H1 (cell line): ENCODE measurements at regions not wholly inside any gene's neighbourhood (a gene's known extent, or its start where the extent isn't known, plus 50 kb on each side); places are given as distances from the start of the nearest gene placed in this dataset.

ENCODE experiments used
- CTCF ChIA-PET: fragments of 300-600 bp; sonication (Branson Sonifier 250); formaldehyde crosslinking; loops from one replicate; lab custom pipeline; 2021; ENCODE audit not compliant: partially characterized antibody; lab: Charles Lee
- POLR2A ChIA-PET: fragments of 300-600 bp; sonication (Branson Sonifier 250); formaldehyde crosslinking; loops from one replicate; lab custom pipeline; 2021; ENCODE audit warnings: inconsistent platforms; ENCODE audit not compliant: partially characterized antibody; lab: Charles Lee
- DNase-seq, 2 experiments: peaks; one replicate each; pipeline versions ENCODE4 v3.0.0 to v3.0.0-alpha.2; 2010 to 2022; ENCODE audit warnings: low spot score in 2 of 2, low read depth in 1 of 2, mixed read lengths in 1 of 2
- FAIRE-seq: peaks from 2 replicates; lab custom pipeline; 2011; peaks lifted over from hg19 to GRCh38; lab: Jason Lieb, UNC
- H2AFZ ChIP-seq: 2 replicates; pipeline ENCODE4 v1.8.1; 2012; ENCODE audit warnings: low read length, inconsistent platforms
- H2AK5ac ChIP-seq: 2 replicates; pipeline ENCODE4 v1.6.1; 2013; ENCODE audit warnings: low read depth, low read length
- H2BK120ac ChIP-seq: replicated peaks from 2 replicates; pipeline ENCODE3; 2013; ENCODE audit warnings: low read depth, low read length, inconsistent platforms
- H2BK12ac ChIP-seq: 2 replicates; pipeline ENCODE4 v1.6.1; 2013; ENCODE audit warnings: low read depth, low read length
- H2BK15ac ChIP-seq: 2 replicates; pipeline ENCODE4 v1.6.1; 2013; ENCODE audit warnings: low read length
- H2BK20ac ChIP-seq: 2 replicates; pipeline ENCODE4 v1.6.1; 2013; ENCODE audit warnings: low read length
- H2BK5ac ChIP-seq: 2 replicates; pipeline ENCODE4 v1.6.1; 2013; ENCODE audit warnings: low read depth, low read length
- H3K14ac ChIP-seq: 2 replicates; pipeline ENCODE4 v1.6.1; 2013; ENCODE audit warnings: inconsistent platforms; ENCODE audit not compliant: insufficient read length
- H3K18ac ChIP-seq: 2 replicates; pipeline ENCODE4 v1.6.1; 2013; ENCODE audit warnings: low read length; ENCODE audit errors: extremely low read depth
- H3K23ac ChIP-seq: 2 replicates; pipeline ENCODE4 v1.6.1; 2013; ENCODE audit warnings: inconsistent platforms; ENCODE audit not compliant: insufficient read length
- H3K23me2 ChIP-seq: 2 replicates; pipeline ENCODE4 v1.6.1; 2013; ENCODE audit warnings: low read depth, low read length
- H3K27ac ChIP-seq: 2 replicates; pipeline ENCODE4 v1.6.1; 2011; ENCODE audit warnings: low read depth, low read length, inconsistent platforms
- H3K27me3 ChIP-seq, 4 experiments: replicated peaks in 1 of 4; 1 replicate in 1 of 4; 2 replicates in 3 of 4; pipeline versions ENCODE4 v1.6.1 to v1.8.1; 2011 to 2013; ENCODE audit warnings: low read length in 3 of 4, mild to moderate bottlenecking in 3 of 4, inconsistent platforms in 2 of 4, mixed read lengths in 2 of 4, moderate library complexity in 1 of 4; ENCODE audit not compliant: control insufficient read depth in 3 of 4, insufficient read depth in 3 of 4; ENCODE audit errors: extremely low read depth in 1 of 4
- H3K36me3 ChIP-seq, 4 experiments: 2 replicates each; pipeline versions ENCODE4 v1.6.1 to v1.8.1; 2011 to 2013; ENCODE audit warnings: mild to moderate bottlenecking in 4 of 4, low read length in 3 of 4, moderate library complexity in 2 of 4, control low read depth in 1 of 4, inconsistent platforms in 1 of 4; ENCODE audit not compliant: insufficient read depth in 4 of 4, control insufficient read depth in 2 of 4
- H3K4ac ChIP-seq: replicated peaks from 2 replicates; pipeline ENCODE3; 2013; ENCODE audit warnings: low read length, low read depth, mixed read lengths, inconsistent platforms; ENCODE audit not compliant: insufficient read length
- H3K4me1 ChIP-seq, 4 experiments: replicated peaks in 1 of 4; 1 replicate in 1 of 4; 2 replicates in 3 of 4; pipeline versions ENCODE4 v1.6.1 to v1.8.1; 2011 to 2013; ENCODE audit warnings: low read length in 3 of 4, inconsistent platforms in 2 of 4, mixed read lengths in 1 of 4; ENCODE audit not compliant: insufficient read depth in 4 of 4, control insufficient read depth in 3 of 4
- H3K4me2 ChIP-seq, 2 experiments: 2 replicates each; pipeline versions ENCODE4 v1.6.1 to v1.8.1; 2011 to 2013; ENCODE audit warnings: low read depth in 2 of 2, low read length in 2 of 2, control low read depth in 1 of 2, inconsistent platforms in 1 of 2, mild to moderate bottlenecking in 1 of 2; ENCODE audit not compliant: insufficient read depth in 1 of 2
- H3K4me3 ChIP-seq, 4 experiments: fragments of 200-600, 300-600 bp in 1 of 4; sonication (generic), shearing (Covaris generic), sonication (Bioruptor Twin) in 1 of 4; 2 replicates each; pipeline versions ENCODE4 v1.5.1 to v1.8.1; 2011 to 2016; ENCODE audit warnings: low read length in 4 of 4, low read depth in 3 of 4, control low read depth in 2 of 4, inconsistent platforms in 2 of 4, mild to moderate bottlenecking in 2 of 4, mixed read lengths in 1 of 4, moderate library complexity in 1 of 4; ENCODE audit not compliant: insufficient read depth in 2 of 4; ENCODE audit errors: extremely low read depth in 1 of 4
- H3K56ac ChIP-seq: replicated peaks from 2 replicates; pipeline ENCODE3; 2013; ENCODE audit warnings: low read depth, mild to moderate bottlenecking, mixed read lengths, low read length, inconsistent platforms; ENCODE audit not compliant: insufficient read length
- H3K79me1 ChIP-seq: 2 replicates; pipeline ENCODE4 v1.6.1; 2013; ENCODE audit warnings: low read depth, low read length, control low read depth
- H3K79me2 ChIP-seq, 2 experiments: 2 replicates each; pipeline versions ENCODE4 v1.6.1 to v1.8.1; 2012 to 2013; ENCODE audit warnings: low read length in 2 of 2, mild to moderate bottlenecking in 2 of 2, inconsistent platforms in 1 of 2; ENCODE audit not compliant: insufficient read depth in 2 of 2, control insufficient read depth in 1 of 2
- H3K9ac ChIP-seq, 4 experiments: replicated peaks in 1 of 4; 1 replicate in 1 of 4; 2 replicates in 3 of 4; pipeline versions ENCODE4 v1.6.1 to v1.8.1; 2011 to 2013; ENCODE audit warnings: low read depth in 3 of 4, low read length in 3 of 4, control low read depth in 2 of 4, mild to moderate bottlenecking in 2 of 4, moderate library complexity in 2 of 4, inconsistent platforms in 1 of 4; ENCODE audit errors: extremely low read depth in 1 of 4
- H3K9me3 ChIP-seq, 2 experiments: 2 replicates each; pipeline versions ENCODE4 v1.6.1 to v1.8.1; 2012 to 2013; ENCODE audit warnings: mild to moderate bottlenecking in 2 of 2, moderate library complexity in 2 of 2, control low read depth in 1 of 2, inconsistent platforms in 1 of 2, low read depth in 1 of 2, low read length in 1 of 2, mixed read lengths in 1 of 2; ENCODE audit not compliant: insufficient read depth in 2 of 2
- H4K20me1 ChIP-seq, 2 experiments: replicated peaks in 1 of 2; 2 replicates each; pipeline versions ENCODE3 to v1.8.1; 2011 to 2013; ENCODE audit warnings: inconsistent platforms in 2 of 2, low read length in 2 of 2, mild to moderate bottlenecking in 1 of 2; ENCODE audit not compliant: insufficient read depth in 2 of 2, control insufficient read depth in 1 of 2
- H4K5ac ChIP-seq: 2 replicates; pipeline ENCODE4 v1.6.1; 2013; ENCODE audit warnings: low read length, low read depth, mixed read lengths, inconsistent platforms; ENCODE audit not compliant: insufficient read length
- H4K8ac ChIP-seq: 2 replicates; pipeline ENCODE4 v1.8.0; 2013; ENCODE audit warnings: mild to moderate bottlenecking, moderate library complexity, low read length, inconsistent platforms; ENCODE audit not compliant: insufficient read depth; ENCODE audit errors: extremely low read depth
- H4K91ac ChIP-seq: replicated peaks from 2 replicates; pipeline ENCODE3; 2013; ENCODE audit warnings: low read length, mixed read lengths, inconsistent platforms; ENCODE audit not compliant: insufficient read length
- ASH2L ChIP-seq: fragments of 200-600, 300-600 bp; sonication (generic); IDR thresholded peaks from one replicate; pipeline ENCODE4 v1.7.1; 2017; ENCODE audit warnings: low read length
- BCL11A ChIP-seq, 2 experiments: IDR thresholded peaks; one replicate each; pipeline ENCODE4 v1.6.1; 2011; ENCODE audit warnings: low read depth in 2 of 2, low read length in 2 of 2, mild to moderate bottlenecking in 2 of 2
- BRCA1 ChIP-seq: IDR thresholded peaks from 2 replicates; pipeline ENCODE4 v1.6.1; 2012; ENCODE audit warnings: low read depth, low read length, improper control_type of control experiment
- HDAC2 ChIP-seq, 2 experiments: fragments of 300-600 bp in 1 of 2; sonication (generic) in 1 of 2; IDR thresholded peaks; 2 replicates each; pipeline ENCODE4 v1.6.1; 2011 to 2012; ENCODE audit warnings: low read depth in 2 of 2, low read length in 2 of 2, mild to moderate bottlenecking in 2 of 2, moderate library complexity in 2 of 2, borderline replicate concordance in 1 of 2, inconsistent platforms in 1 of 2
- JUND ChIP-seq: IDR thresholded peaks from 2 replicates; pipeline ENCODE4 v1.6.1; 2011; ENCODE audit warnings: mild to moderate bottlenecking, improper control_type of control experiment, low read length
- SP2 ChIP-seq: IDR thresholded peaks from 2 replicates; pipeline ENCODE4 v1.6.1; 2012; ENCODE audit warnings: mild to moderate bottlenecking, low read length, inconsistent platforms
- SP4 ChIP-seq: IDR thresholded peaks from 2 replicates; pipeline ENCODE4 v1.6.1; 2012; ENCODE audit warnings: low read length, inconsistent platforms
- WGBS, 2 experiments: shearing (Covaris generic) in 1 of 2; methylation state at CpG; one replicate each; pipeline versions ENCODE4 v1.1.6 to v1.1.7; 2013 to 2015; ENCODE audit warnings: low lambda C conversion rate in 2 of 2, mixed read lengths in 2 of 2, inconsistent platforms in 1 of 2, low coverage in 1 of 2, missing lambda C conversion rate in 1 of 2; ENCODE audit not compliant: insufficient replicate concordance in 2 of 2, insufficient coverage in 1 of 2, insufficient read length in 1 of 2; ENCODE audit errors: extremely low coverage in 1 of 2, missing lambda C conversion rate in 1 of 2; 5-methylcytosine and 5-hydroxymethylcytosine counted together
- TF ChIP-seq, protein P1 (sequence below): IDR thresholded peaks from 2 replicates; pipeline ENCODE4 v1.6.1; 2012; ENCODE audit warnings: low read length, inconsistent platforms
- TF ChIP-seq, protein P2 (sequence below), 3 experiments: IDR thresholded peaks; 1 replicate in 2 of 3; 2 replicates in 1 of 3; pipeline versions ENCODE4 v1.5.1 to v1.6.1; 2011; ENCODE audit warnings: low read length in 3 of 3, mild to moderate bottlenecking in 3 of 3, inconsistent platforms in 2 of 3, low read depth in 1 of 3, moderate library complexity in 1 of 3; ENCODE audit not compliant: insufficient read depth in 1 of 3; ENCODE audit errors: control extremely low read depth in 1 of 3

DNA sequence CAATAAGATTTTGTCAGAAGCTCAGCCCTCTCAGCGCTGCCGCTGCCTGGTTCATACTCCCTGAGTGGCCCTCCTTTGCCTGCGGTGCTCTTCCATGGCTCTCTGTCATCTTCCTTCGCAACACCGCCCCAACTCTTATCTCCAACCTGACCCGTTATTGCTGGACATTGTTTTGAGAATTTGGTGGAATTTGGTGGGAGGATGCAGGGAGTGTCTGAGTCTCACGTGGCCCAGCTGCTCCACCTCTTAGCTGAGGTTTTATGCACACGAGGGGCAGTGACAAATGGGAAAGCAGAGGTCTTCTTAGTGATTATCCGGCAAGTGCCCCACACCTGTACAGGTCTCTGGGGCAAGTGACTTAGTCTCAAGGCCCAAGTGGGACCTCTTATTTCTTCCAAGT is 97.5 kb upstream of the RPH3A start:
- 82% methylated on average over 9 of the region's 9 CpGs; no CpG with 5 or more reads in 1 of the 2 experiments for WGBS, 2 experiments
- Histone ChIP-seq H3K27me3 (no peaks in the 10 kb centered on the region), H3K23me2 (no peaks in the 10 kb centered on the region), H3K36me3 (no peaks in the 10 kb centered on the region), H3K4me1 (no peaks in the 10 kb centered on the region), H2BK20ac (no peak overlapping the region), H3K4ac (no peak overlapping the region), H3K4me3 (no peak overlapping the region), H2BK5ac (no peak overlapping the region), H2AK5ac (no peak overlapping the region), H4K8ac (0 out of 2 replicates have a peak overlapping the region, but pooled peaks have one; percentile 36), H3K79me2 (no peaks in the 10 kb centered on the region), H3K14ac (no peak overlapping the region), H3K79me1 (no peaks in the 10 kb centered on the region), H4K91ac (no peak overlapping the region), H2AFZ (peak overlapping the region; percentile 42; the same call in 1 of the 2 replicates), H3K56ac (no peak overlapping the region), H2BK15ac (no peak overlapping the region), H3K18ac (no peak overlapping the region), H2BK120ac (no peak overlapping the region), H3K27ac (no peak overlapping the region), H4K5ac (no peak overlapping the region), H3K9ac (no peak overlapping the region), H2BK12ac (no peak overlapping the region), H4K20me1 (no peaks in the 10 kb centered on the region), H3K23ac (no peak overlapping the region), H3K9me3 (no peaks in the 10 kb centered on the region; a peak in 1 of 4 replicates), H3K4me2 (no peak overlapping the region)
- ChIA-PET CTCF (interaction anchor here (0.6 to 0.7 kb wide), 2 partner anchors 19 to 149 kb away, joined by 3 read pairs; no protein-coding TSS in a partner anchor), POLR2A (no interaction called here)
- FAIRE-seq (no peak), DNase-seq (no peak)
- TF ChIP-seq, protein P1, sequence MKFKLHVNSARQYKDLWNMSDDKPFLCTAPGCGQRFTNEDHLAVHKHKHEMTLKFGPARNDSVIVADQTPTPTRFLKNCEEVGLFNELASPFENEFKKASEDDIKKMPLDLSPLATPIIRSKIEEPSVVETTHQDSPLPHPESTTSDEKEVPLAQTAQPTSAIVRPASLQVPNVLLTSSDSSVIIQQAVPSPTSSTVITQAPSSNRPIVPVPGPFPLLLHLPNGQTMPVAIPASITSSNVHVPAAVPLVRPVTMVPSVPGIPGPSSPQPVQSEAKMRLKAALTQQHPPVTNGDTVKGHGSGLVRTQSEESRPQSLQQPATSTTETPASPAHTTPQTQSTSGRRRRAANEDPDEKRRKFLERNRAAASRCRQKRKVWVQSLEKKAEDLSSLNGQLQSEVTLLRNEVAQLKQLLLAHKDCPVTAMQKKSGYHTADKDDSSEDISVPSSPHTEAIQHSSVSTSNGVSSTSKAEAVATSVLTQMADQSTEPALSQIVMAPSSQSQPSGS: no peak
- TF ChIP-seq, protein P2, sequence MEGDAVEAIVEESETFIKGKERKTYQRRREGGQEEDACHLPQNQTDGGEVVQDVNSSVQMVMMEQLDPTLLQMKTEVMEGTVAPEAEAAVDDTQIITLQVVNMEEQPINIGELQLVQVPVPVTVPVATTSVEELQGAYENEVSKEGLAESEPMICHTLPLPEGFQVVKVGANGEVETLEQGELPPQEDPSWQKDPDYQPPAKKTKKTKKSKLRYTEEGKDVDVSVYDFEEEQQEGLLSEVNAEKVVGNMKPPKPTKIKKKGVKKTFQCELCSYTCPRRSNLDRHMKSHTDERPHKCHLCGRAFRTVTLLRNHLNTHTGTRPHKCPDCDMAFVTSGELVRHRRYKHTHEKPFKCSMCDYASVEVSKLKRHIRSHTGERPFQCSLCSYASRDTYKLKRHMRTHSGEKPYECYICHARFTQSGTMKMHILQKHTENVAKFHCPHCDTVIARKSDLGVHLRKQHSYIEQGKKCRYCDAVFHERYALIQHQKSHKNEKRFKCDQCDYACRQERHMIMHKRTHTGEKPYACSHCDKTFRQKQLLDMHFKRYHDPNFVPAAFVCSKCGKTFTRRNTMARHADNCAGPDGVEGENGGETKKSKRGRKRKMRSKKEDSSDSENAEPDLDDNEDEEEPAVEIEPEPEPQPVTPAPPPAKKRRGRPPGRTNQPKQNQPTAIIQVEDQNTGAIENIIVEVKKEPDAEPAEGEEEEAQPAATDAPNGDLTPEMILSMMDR (IDR thresholded peaks at IDR 0.05; ENCODE audit: control extremely low read depth in 1 of 3, insufficient read depth in 1 of 3, low read depth in 1 of 3, low read length in 3 of 3): no peak
- TF ChIP-seq BCL11A (IDR thresholded peaks at IDR 0.05; ENCODE audit: low read depth in 2 of 2, low read length in 2 of 2) (no peak), BRCA1 (no peak), JUND (no peak), HDAC2 (IDR thresholded peaks at IDR 0.05; ENCODE audit: borderline replicate concordance in 1 of 2, low read depth in 2 of 2, low read length in 2 of 2) (no peak), SP4 (no peak), SP2 (no peak), ASH2L (no peak)
